OCI-LY7 (cell line): ENCODE measurements at regions not wholly inside any gene's neighbourhood (a gene's known extent, or its start where the extent isn't known, plus 50 kb on each side); places are given as distances from the start of the nearest gene placed in this dataset.

ENCODE experiments used
- BruUV-seq: library from RNA; stranded (reverse); fragments of 400-500 nt; replicated peaks from 2 replicates; lab custom pipeline; 2021; lab: Mats Ljungman, UMichigan
- CTCF ChIA-PET: fragments of 300-600 bp; sonication (Branson Sonifier 250); formaldehyde crosslinking; loops from one replicate; lab custom pipeline; 2022; ENCODE audit warnings: antibody characterized with exemption; ENCODE audit not compliant: unreplicated experiment; lab: Charles Lee
- POLR2A ChIA-PET: fragments of 300-600 bp; sonication (Branson Sonifier 250); formaldehyde crosslinking; loops from one replicate; lab custom pipeline; 2022; ENCODE audit warnings: antibody characterized with exemption; lab: Charles Lee
- DNase-seq: peaks from one replicate; pipeline ENCODE4 v3.0.0-alpha.2; 2015; ENCODE audit warnings: low spot score
- H2AFZ ChIP-seq: fragments of 200-600 bp; sonication (generic), shearing (Covaris generic); 2 replicates; pipeline ENCODE4 v1.6.1; 2014; ENCODE audit warnings: mild to moderate bottlenecking, antibody characterized with exemption, low read length, moderate library complexity
- H3K27ac ChIP-seq: fragments of 200-600 bp; sonication (generic); 2 replicates; pipeline ENCODE4 v1.5.1; 2014; ENCODE audit warnings: mixed run types, low read depth, mild to moderate bottlenecking, moderate library complexity, low read length, inconsistent platforms; ENCODE audit not compliant: poor library complexity, severe bottlenecking
- H3K36me3 ChIP-seq: fragments of 200-600 bp; sonication (generic); 2 replicates; pipeline ENCODE4 v1.6.1; 2014; ENCODE audit warnings: mild to moderate bottlenecking, antibody characterized with exemption, low read length, moderate library complexity, mixed read lengths; ENCODE audit not compliant: insufficient read depth
- H3K4me1 ChIP-seq: fragments of 200-600 bp; sonication (generic); 2 replicates; pipeline ENCODE4 v1.5.1; 2014; ENCODE audit warnings: mild to moderate bottlenecking, low read length; ENCODE audit not compliant: insufficient read depth, poor library complexity, severe bottlenecking
- H3K4me2 ChIP-seq: fragments of 200-600 bp; sonication (generic); 2 replicates; pipeline ENCODE4 v1.6.1; 2014; ENCODE audit warnings: mild to moderate bottlenecking, low read length
- H3K4me3 ChIP-seq: fragments of 200-600 bp; sonication (generic); 2 replicates; pipeline ENCODE4 v1.5.1; 2014; ENCODE audit warnings: mild to moderate bottlenecking, low read depth, low read length; ENCODE audit not compliant: poor library complexity, severe bottlenecking
- H3K79me2 ChIP-seq: fragments of 200-600 bp; sonication (generic); 2 replicates; pipeline ENCODE4 v1.6.1; 2016; ENCODE audit warnings: low read depth, mild to moderate bottlenecking, low read length, moderate library complexity, mixed read lengths; ENCODE audit not compliant: insufficient read depth
- H3K9me2 ChIP-seq: fragments of 200-600 bp; sonication (generic); 2 replicates; pipeline ENCODE4 v1.6.1; 2016; ENCODE audit warnings: mild to moderate bottlenecking, low read length, mixed read lengths; ENCODE audit not compliant: insufficient read depth
- H3K9me3 ChIP-seq: fragments of 200-600 bp; sonication (generic); 2 replicates; pipeline ENCODE4 v1.6.1; 2014; ENCODE audit warnings: mild to moderate bottlenecking, mixed run types, low read length, mixed read lengths
- H4K20me1 ChIP-seq: fragments of 200-600 bp; sonication (generic); 2 replicates; pipeline ENCODE4 v1.6.1; 2014; ENCODE audit warnings: mild to moderate bottlenecking, antibody characterized with exemption, low read length, moderate library complexity, mixed read lengths; ENCODE audit not compliant: insufficient read depth
- EZH2phosphoT487 ChIP-seq: fragments of 200-600 bp; sonication (generic); IDR thresholded peaks from 2 replicates; pipeline ENCODE4 v1.6.1; 2018; ENCODE audit warnings: low read depth, borderline replicate concordance, mild to moderate bottlenecking, mixed run types, antibody characterized with exemption, low read length, moderate library complexity, mixed read lengths
- intact Hi-C: fragments of 100-400 bp; cut with micrococcal nuclease; formaldehyde crosslinking; loops from one replicate; pipeline ENCODE4 v1.10.0; 2022; ENCODE audit not compliant: unreplicated experiment
- TF ChIP-seq, protein P1 (sequence below): fragments of 200-600 bp; sonication (generic); conservative IDR thresholded peaks from 2 replicates; pipeline ENCODE4 v1.5.1; 2014; ENCODE audit warnings: mild to moderate bottlenecking, antibody characterized with exemption, low read length, moderate library complexity, mixed read lengths

DNA sequence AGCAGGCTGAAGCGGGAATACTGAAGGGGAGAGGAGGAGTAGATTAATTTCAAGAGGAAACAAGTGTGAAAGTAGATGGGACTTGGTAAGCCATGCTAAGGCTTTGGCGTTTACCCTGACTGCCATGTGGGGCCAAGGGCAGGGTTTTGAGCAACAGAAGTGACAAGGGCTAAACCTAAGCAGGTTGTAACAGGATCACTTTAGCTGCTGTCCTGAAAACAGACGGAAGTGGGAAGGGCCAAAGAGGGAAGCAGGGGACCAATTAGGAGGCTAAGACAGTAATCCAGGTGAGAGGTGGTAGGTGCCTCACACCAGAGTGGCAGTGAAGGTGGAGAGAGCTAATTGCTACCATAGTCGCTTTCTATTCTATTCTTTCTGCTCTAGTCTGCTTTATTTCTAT lies 166.5 kb downstream of the PJA1 start:
- POLR2A ChIA-PET, result interaction anchor here (0.6 kb wide), 1 partner anchor 211 kb away, joined by 3 read pairs; no protein-coding TSS in a partner anchor
- BruUV-seq, result no TSS peak
- CTCF ChIA-PET, result interaction anchor here (0.5 kb wide), 1 partner anchor 274 kb away, joined by 5 read pairs; no protein-coding TSS in a partner anchor

DNA sequence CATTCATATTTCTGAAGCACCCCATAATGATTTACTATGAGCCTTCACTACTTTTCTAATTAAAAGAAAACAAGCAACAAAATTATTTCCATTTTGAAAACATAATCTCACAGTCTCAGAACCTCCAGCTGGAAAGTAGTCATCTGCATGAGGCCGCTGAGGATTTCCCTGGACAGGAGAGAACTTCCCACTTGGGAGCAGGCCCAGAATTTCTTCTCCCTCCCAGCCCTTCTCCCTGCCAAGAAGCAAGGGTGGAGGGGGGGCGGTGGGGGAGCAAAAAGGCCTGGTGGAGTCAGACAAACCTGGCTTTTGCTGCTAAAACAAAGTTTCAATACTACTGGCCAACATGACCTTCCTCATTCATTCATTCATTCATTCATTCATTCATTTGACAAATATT lies 167.3 kb downstream of the PJA1 start:
- intact Hi-C loops, result no loop called here
- H2AFZ ChIP-seq, result no peak overlapping the region
- H3K36me3 ChIP-seq, result no peaks in the 10 kb centered on the region
- no peak overlapping the region for H3K27ac ChIP-seq
- DNase-seq, result no peak
- ChIA-PET POLR2A (no interaction called here), CTCF (no interaction called here)
- H3K4me2 ChIP-seq, result no peak overlapping the region
- no peaks in the 10 kb centered on the region for H3K9me2 ChIP-seq
- H4K20me1 ChIP-seq, result no peaks in the 10 kb centered on the region
- H3K4me3 ChIP-seq, result no peak overlapping the region
- TF ChIP-seq EZH2phosphoT487, result no peak
- no TSS peak for BruUV-seq
- no peaks in the 10 kb centered on the region for H3K79me2 ChIP-seq
- H3K4me1 ChIP-seq, result no peaks in the 10 kb centered on the region
- no peaks in the 10 kb centered on the region for H3K9me3 ChIP-seq

More for the DNA sequence above, 166.5 kb downstream of the PJA1 start:
- H3K4me1 ChIP-seq, result no peaks in the 10 kb centered on the region
- H3K4me2 ChIP-seq, result no peak overlapping the region
- H3K36me3 ChIP-seq, result no peaks in the 10 kb centered on the region
- no peak for DNase-seq
- no peaks in the 10 kb centered on the region for H3K79me2 ChIP-seq
- intact Hi-C loops, result no loop called here
- H3K27ac ChIP-seq, result no peak overlapping the region
- no peak overlapping the region for H2AFZ ChIP-seq
- H3K4me3 ChIP-seq, result no peak overlapping the region
- H4K20me1 ChIP-seq, result no peaks in the 10 kb centered on the region
- H3K9me2 ChIP-seq, result no peaks in the 10 kb centered on the region
- TF ChIP-seq EZH2phosphoT487, result no peak
- TF ChIP-seq, protein P1, sequence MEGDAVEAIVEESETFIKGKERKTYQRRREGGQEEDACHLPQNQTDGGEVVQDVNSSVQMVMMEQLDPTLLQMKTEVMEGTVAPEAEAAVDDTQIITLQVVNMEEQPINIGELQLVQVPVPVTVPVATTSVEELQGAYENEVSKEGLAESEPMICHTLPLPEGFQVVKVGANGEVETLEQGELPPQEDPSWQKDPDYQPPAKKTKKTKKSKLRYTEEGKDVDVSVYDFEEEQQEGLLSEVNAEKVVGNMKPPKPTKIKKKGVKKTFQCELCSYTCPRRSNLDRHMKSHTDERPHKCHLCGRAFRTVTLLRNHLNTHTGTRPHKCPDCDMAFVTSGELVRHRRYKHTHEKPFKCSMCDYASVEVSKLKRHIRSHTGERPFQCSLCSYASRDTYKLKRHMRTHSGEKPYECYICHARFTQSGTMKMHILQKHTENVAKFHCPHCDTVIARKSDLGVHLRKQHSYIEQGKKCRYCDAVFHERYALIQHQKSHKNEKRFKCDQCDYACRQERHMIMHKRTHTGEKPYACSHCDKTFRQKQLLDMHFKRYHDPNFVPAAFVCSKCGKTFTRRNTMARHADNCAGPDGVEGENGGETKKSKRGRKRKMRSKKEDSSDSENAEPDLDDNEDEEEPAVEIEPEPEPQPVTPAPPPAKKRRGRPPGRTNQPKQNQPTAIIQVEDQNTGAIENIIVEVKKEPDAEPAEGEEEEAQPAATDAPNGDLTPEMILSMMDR, result no peak
- no peaks in the 10 kb centered on the region for H3K9me3 ChIP-seq

DNA sequence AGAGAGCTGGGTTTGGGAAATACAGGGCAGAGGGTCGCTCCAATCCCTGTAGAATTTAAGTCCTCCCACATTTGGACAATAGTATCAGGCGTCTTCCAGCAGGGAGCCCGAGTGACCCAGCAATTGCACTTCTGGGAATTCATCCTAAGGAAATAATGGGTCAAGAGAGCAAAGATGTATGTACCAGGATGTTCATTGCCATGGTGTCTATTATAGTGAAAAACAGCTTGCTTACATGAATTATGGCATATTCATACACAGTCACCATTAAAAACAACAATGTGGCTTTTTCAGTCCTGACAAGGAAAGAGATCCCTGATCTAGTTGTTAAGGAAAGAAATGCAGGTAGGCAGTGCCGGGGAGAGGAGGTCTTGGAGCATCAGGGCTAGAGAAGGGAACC lies 167.7 kb downstream of the PJA1 start:
- BruUV-seq, result no TSS peak
- Histone ChIP-seq H3K27ac (no peak overlapping the region), H3K4me3 (no peak overlapping the region), H3K4me1 (no peaks in the 10 kb centered on the region), H2AFZ (no peak overlapping the region), H3K36me3 (no peaks in the 10 kb centered on the region), H4K20me1 (no peaks in the 10 kb centered on the region), H3K9me3 (no peaks in the 10 kb centered on the region), H3K79me2 (no peaks in the 10 kb centered on the region), H3K9me2 (no peaks in the 10 kb centered on the region), H3K4me2 (no peak overlapping the region)
- CTCF ChIA-PET, result no interaction called here
- TF ChIP-seq, protein P1, result no peak
- no peak for TF ChIP-seq EZH2phosphoT487
- intact Hi-C loops, result no loop called here
- POLR2A ChIA-PET, result no interaction called here
- DNase-seq, result no peak
